Keratinocyte (primary cell): ENCODE measurements at regions not wholly inside any gene's neighbourhood (a gene's known extent, or its start where the extent isn't known, plus 50 kb on each side); places are given as distances from the start of the nearest gene placed in this dataset.

ENCODE experiments used
- DNase-seq: peaks from one replicate; pipeline ENCODE4 v3.0.0-alpha.2; 2011; ENCODE audit warnings: low read depth, missing footprints, low spot score
- FAIRE-seq: peaks from 2 replicates; lab custom pipeline; 2011; peaks lifted over from hg19 to GRCh38; lab: Jason Lieb, UNC
- H2AFZ ChIP-seq: 2 replicates; pipeline ENCODE4 v1.6.0; 2012; ENCODE audit warnings: low read length, control low read depth, inconsistent platforms; ENCODE audit not compliant: control insufficient read depth
- H3K27ac ChIP-seq: 2 replicates; pipeline ENCODE4 v1.5.1; 2011; ENCODE audit warnings: low read length; ENCODE audit not compliant: control insufficient read depth, insufficient read depth
- H3K27me3 ChIP-seq: 3 replicates; pipeline ENCODE4 v1.6.0; 2011; ENCODE audit warnings: low read length; ENCODE audit not compliant: control insufficient read depth, insufficient read depth; ENCODE audit errors: extremely low read depth
- H3K36me3 ChIP-seq, 2 experiments: 2 replicates in 1 of 2; 3 replicates in 1 of 2; pipeline ENCODE4 v1.5.1; 2011; ENCODE audit warnings: low read length in 2 of 2, mild to moderate bottlenecking in 1 of 2; ENCODE audit not compliant: control insufficient read depth in 2 of 2, insufficient read depth in 2 of 2; ENCODE audit errors: extremely low read depth in 1 of 2
- H3K4me1 ChIP-seq: 3 replicates; pipeline ENCODE4 v1.5.1; 2011; ENCODE audit warnings: low read length; ENCODE audit not compliant: control insufficient read depth, insufficient read depth; ENCODE audit errors: extremely low read depth
- H3K4me2 ChIP-seq: 3 replicates; pipeline ENCODE4 v1.6.0; 2011; ENCODE audit warnings: low read depth, low read length; ENCODE audit not compliant: control insufficient read depth, insufficient read depth; ENCODE audit errors: extremely low read depth
- H3K4me3 ChIP-seq, 3 experiments: fragments of 200-600 bp in 1 of 3; sonication (generic) in 1 of 3; 2 replicates in 2 of 3; 3 replicates in 1 of 3; pipeline ENCODE4 v1.5.1; 2011 to 2016; ENCODE audit warnings: low read length in 3 of 3, mild to moderate bottlenecking in 3 of 3, control low read depth in 2 of 3, inconsistent platforms in 1 of 3, low read depth in 1 of 3, mixed read lengths in 1 of 3, mixed run types in 1 of 3, moderate library complexity in 1 of 3; ENCODE audit not compliant: control insufficient read depth in 2 of 3, insufficient read depth in 2 of 3; ENCODE audit errors: extremely low read depth in 1 of 3
- H3K79me2 ChIP-seq: 2 replicates; pipeline ENCODE4 v1.6.0; 2012; ENCODE audit warnings: low read length; ENCODE audit not compliant: control insufficient read depth, insufficient read depth
- H3K9ac ChIP-seq: 3 replicates; pipeline ENCODE4 v1.6.0; 2011; ENCODE audit warnings: low read length; ENCODE audit not compliant: control insufficient read depth, insufficient read depth; ENCODE audit errors: extremely low read depth
- H3K9me1 ChIP-seq: 3 replicates; pipeline ENCODE4 v1.6.0; 2011; ENCODE audit warnings: low read length; ENCODE audit not compliant: control insufficient read depth, insufficient read depth; ENCODE audit errors: extremely low read depth
- H3K9me3 ChIP-seq: 2 replicates; pipeline ENCODE4 v1.5.1; 2012; ENCODE audit warnings: low read depth, low read length; ENCODE audit not compliant: control insufficient read depth
- H4K20me1 ChIP-seq: 3 replicates; pipeline ENCODE4 v1.6.0; 2011; ENCODE audit warnings: low read length; ENCODE audit not compliant: control insufficient read depth, insufficient read depth; ENCODE audit errors: extremely low read depth
- CTCF ChIP-seq, 3 experiments: IDR thresholded peaks in 1 of 3; conservative IDR thresholded peaks in 1 of 3; optimal IDR thresholded peaks in 1 of 3; 2 replicates in 2 of 3; 3 replicates in 1 of 3; pipeline versions ENCODE3 to v1.5.1; 2011; ENCODE audit warnings: low read length in 3 of 3, mild to moderate bottlenecking in 3 of 3, moderate library complexity in 2 of 3, control low read depth in 1 of 3, inconsistent platforms in 1 of 3; ENCODE audit not compliant: insufficient read depth in 2 of 3; ENCODE audit errors: extremely low read depth in 1 of 3
- EZH2 ChIP-seq: IDR thresholded peaks from one replicate; pipeline ENCODE4 v1.6.1; 2012; ENCODE audit warnings: inconsistent platforms, mild to moderate bottlenecking, low read length, moderate library complexity
- dilution Hi-C: fragments of 300-500 bp; cut with MboI; formaldehyde crosslinking; loops from one replicate; pipeline ENCODE4 v1.7.0; 2020; ENCODE audit warnings: low sequenced_read_pairs; ENCODE audit not compliant: extremely low pct_ligation_motif_present

- dilution Hi-C loops = no loop called here
These were observed 622.9 kb downstream of the UTRN start for GRCh38 chr6:144908004-144908403.

GRCh38 chr6:144909753-144910285 lies 624.7 kb downstream of the UTRN start:
- H3K4me3 ChIP-seq = no peak overlapping the region
- no peaks in the 10 kb centered on the region for H3K27me3 ChIP-seq
- H3K79me2 ChIP-seq = no peaks in the 10 kb centered on the region
- H3K36me3 ChIP-seq = no peaks in the 10 kb centered on the region
- no peaks in the 10 kb centered on the region for H3K4me1 ChIP-seq
- H3K9ac ChIP-seq = no peak overlapping the region
- dilution Hi-C loops = no loop called here
- no peaks in the 10 kb centered on the region for H3K9me1 ChIP-seq
- H3K27ac ChIP-seq = no peak overlapping the region
- no peak for DNase-seq
- no peaks in the 10 kb centered on the region for H3K9me3 ChIP-seq
- no peak overlapping the region for H2AFZ ChIP-seq
- no peaks in the 10 kb centered on the region for H4K20me1 ChIP-seq
- no peak for TF ChIP-seq CTCF (optimal IDR thresholded peaks at IDR 0.05 in 1 of 3, IDR thresholded peaks at IDR 0.05 in 1 of 3, conservative IDR thresholded peaks at IDR 0.05 in 1 of 3; ENCODE audit: extremely low read depth in 1 of 3, insufficient read depth in 2 of 3, low read length in 3 of 3)
- no peak for TF ChIP-seq EZH2
- H3K4me2 ChIP-seq = no peak overlapping the region
- FAIRE-seq = no peak

More at GRCh38 chr6:144908004-144908403, 622.9 kb downstream of the UTRN start:
- Histone ChIP-seq H3K36me3 (no peaks in the 10 kb centered on the region), H3K27me3 (no peaks in the 10 kb centered on the region), H3K27ac (no peak overlapping the region), H3K79me2 (no peaks in the 10 kb centered on the region), H3K9ac (no peak overlapping the region), H4K20me1 (no peaks in the 10 kb centered on the region), H3K4me2 (no peak overlapping the region), H3K4me3 (no peak overlapping the region), H3K4me1 (no peaks in the 10 kb centered on the region), H3K9me1 (no peaks in the 10 kb centered on the region), H3K9me3 (no peaks in the 10 kb centered on the region), H2AFZ (no peak overlapping the region)
- no peak for DNase-seq
- FAIRE-seq = no peak
- TF ChIP-seq EZH2 = no peak
- no peak for TF ChIP-seq CTCF (optimal IDR thresholded peaks at IDR 0.05 in 1 of 3, IDR thresholded peaks at IDR 0.05 in 1 of 3, conservative IDR thresholded peaks at IDR 0.05 in 1 of 3; ENCODE audit: extremely low read depth in 1 of 3, insufficient read depth in 2 of 3, low read length in 3 of 3)
